Bronchial epithelial cell (primary cell): ENCODE measurements at regions not wholly inside any gene's neighbourhood (a gene's known extent, or its start where the extent isn't known, plus 50 kb on each side); places are given as distances from the start of the nearest gene placed in this dataset.

ENCODE experiments used
- DNase-seq: peaks from one replicate; pipeline ENCODE4 v3.0.0-alpha.2; 2010; ENCODE audit warnings: low read depth
- FAIRE-seq: peaks from 2 replicates; lab custom pipeline; 2011; peaks lifted over from hg19 to GRCh38; lab: Jason Lieb, UNC
- H3K27me3 ChIP-seq: 2 replicates; pipeline ENCODE4 v1.5.1; 2011; ENCODE audit warnings: low read length; ENCODE audit not compliant: control insufficient read depth, insufficient read depth
- H3K36me3 ChIP-seq: 2 replicates; pipeline ENCODE4 v1.5.1; 2011; ENCODE audit warnings: low read length; ENCODE audit not compliant: control insufficient read depth, insufficient read depth
- H3K4me3 ChIP-seq: 2 replicates; pipeline ENCODE4 v1.5.1; 2011; ENCODE audit warnings: mild to moderate bottlenecking, low read depth, low read length, control low read depth
- TF ChIP-seq, protein P1 (sequence below): IDR thresholded peaks from 2 replicates; pipeline ENCODE4 v1.5.1; 2011; ENCODE audit warnings: mild to moderate bottlenecking, moderate library complexity, low read length, control low read depth, inconsistent platforms; ENCODE audit not compliant: insufficient read depth, severe bottlenecking

DNA sequence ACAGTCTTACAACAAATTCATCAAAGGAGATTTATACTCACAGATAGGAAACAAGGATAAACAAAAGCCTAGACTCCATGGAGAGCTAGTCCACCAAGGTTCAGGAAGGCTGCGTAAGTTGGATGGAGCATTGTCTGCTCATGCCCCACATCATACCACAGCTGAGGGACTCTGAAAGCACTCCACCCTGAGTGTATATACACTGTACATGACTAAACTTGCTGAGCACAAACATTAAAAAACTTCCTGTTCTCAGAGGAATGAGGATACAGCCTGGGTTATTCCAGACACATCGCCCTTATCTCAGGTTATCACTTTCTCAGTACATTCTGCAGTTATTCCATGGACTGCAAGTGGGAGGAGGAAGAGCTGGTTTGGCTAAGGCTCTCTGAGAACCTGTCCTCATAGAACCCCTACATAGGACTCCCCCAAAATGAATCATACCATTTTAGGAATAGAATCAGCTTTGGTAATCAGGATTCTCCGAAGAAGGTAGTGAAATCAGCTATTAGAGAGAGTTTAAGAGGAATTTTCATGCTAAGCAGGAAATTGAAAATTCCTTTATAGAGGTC is 58.0 kb upstream of the PRMT6 start:
- H3K36me3 ChIP-seq: no peaks in the 10 kb centered on the region
- DNase-seq: peak; percentile 98
- no peaks in the 10 kb centered on the region for H3K27me3 ChIP-seq
- TF ChIP-seq, protein P1, sequence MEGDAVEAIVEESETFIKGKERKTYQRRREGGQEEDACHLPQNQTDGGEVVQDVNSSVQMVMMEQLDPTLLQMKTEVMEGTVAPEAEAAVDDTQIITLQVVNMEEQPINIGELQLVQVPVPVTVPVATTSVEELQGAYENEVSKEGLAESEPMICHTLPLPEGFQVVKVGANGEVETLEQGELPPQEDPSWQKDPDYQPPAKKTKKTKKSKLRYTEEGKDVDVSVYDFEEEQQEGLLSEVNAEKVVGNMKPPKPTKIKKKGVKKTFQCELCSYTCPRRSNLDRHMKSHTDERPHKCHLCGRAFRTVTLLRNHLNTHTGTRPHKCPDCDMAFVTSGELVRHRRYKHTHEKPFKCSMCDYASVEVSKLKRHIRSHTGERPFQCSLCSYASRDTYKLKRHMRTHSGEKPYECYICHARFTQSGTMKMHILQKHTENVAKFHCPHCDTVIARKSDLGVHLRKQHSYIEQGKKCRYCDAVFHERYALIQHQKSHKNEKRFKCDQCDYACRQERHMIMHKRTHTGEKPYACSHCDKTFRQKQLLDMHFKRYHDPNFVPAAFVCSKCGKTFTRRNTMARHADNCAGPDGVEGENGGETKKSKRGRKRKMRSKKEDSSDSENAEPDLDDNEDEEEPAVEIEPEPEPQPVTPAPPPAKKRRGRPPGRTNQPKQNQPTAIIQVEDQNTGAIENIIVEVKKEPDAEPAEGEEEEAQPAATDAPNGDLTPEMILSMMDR: no peak
- peak overlapping the region; percentile 9 for H3K4me3 ChIP-seq
- peak; percentile 98 for FAIRE-seq

DNA sequence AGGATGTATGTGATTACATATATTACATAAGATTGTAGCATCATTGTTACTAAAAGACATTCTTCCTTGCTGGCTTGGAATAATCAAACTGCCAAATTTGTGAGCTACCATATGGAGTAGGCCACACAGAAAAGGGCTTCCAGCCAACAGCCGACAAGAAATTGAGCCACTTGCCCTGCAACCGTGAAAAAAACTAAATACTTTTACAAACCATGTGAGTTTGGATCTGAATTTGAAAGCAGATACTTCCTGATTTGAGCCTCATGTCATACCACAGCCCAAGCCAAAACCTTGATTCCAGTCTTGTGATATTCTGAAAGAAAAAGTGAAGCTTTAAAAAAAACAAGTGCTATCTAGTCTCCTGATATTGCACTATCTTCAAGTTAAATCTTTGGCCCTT is 55.6 kb upstream of the PRMT6 start:
- TF ChIP-seq, protein P1: no peak
- no peak for DNase-seq
- Histone ChIP-seq H3K27me3 (no peaks in the 10 kb centered on the region), H3K4me3 (no peak overlapping the region), H3K36me3 (no peaks in the 10 kb centered on the region)
- no peak for FAIRE-seq

DNA sequence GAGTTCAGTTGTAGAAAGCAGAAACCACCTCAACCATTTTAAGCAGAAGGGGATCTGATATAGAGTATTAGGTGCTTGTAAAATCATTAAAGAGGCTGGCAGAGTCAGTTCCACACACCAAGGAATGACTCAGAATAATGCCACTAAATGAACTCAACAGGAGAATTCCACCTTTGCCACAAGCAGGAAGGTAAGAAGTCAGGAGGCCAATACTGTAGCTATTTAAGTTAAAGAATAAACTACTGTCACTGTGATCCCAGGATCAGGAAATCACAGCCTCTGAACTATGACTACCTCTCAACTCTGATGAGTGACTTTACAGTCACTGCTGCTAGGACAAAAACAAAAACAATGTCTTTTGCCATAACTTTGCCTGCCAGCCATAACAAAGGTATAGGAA is 52.5 kb upstream of the PRMT6 start:
- Histone ChIP-seq H3K36me3 (no peaks in the 10 kb centered on the region), H3K4me3 (no peak overlapping the region), H3K27me3 (no peaks in the 10 kb centered on the region)
- DNase-seq: peak; percentile 46
- no peak for FAIRE-seq
- TF ChIP-seq, protein P1: no peak

DNA sequence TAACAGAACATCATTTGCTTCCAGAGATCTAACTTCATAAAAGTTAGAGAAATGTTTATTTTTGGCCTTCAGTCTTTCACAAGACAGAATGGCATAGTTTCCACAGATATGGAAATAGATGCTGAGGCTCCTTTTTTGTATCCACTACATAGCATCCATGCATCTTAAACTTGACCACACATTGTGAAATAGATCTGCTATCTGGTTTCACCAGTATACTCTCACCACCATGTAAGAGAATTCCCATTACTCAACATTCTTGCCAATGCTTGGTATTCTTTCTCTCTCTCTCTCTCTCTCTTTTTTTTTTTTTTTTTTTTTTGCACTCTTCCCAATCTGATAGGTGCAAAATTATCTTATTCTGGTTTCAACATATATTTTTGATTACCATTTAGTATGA is 52.1 kb upstream of the PRMT6 start:
- TF ChIP-seq, protein P1: no peak
- Histone ChIP-seq H3K4me3 (no peak overlapping the region), H3K27me3 (no peaks in the 10 kb centered on the region), H3K36me3 (no peaks in the 10 kb centered on the region)
- DNase-seq: peak; percentile 64
- FAIRE-seq: no peak
